Lower leg skin (tissue), 3 donors: ENCODE measurements at regions not wholly inside any gene's neighbourhood (a gene's known extent, or its start where the extent isn't known, plus 50 kb on each side); places are given as distances from the start of the nearest gene placed in this dataset.

ENCODE experiments used
- POLR2A ChIP-seq, 2 donors: fragments of 450-650 bp; IDR thresholded peaks; one replicate each; pipeline ENCODE4 v1.6.1; 2016 to 2017; ENCODE audit warnings: antibody characterized with exemption in 2 of 2, mild to moderate bottlenecking in 1 of 2, moderate library complexity in 1 of 2
- TF ChIP-seq, protein P1 (sequence below), 3 donors: fragments of 450-650 bp; IDR thresholded peaks; one replicate each; pipeline ENCODE4 v1.5.1; 2016; ENCODE audit warnings: antibody characterized with exemption in 3 of 3, mild to moderate bottlenecking in 3 of 3, moderate library complexity in 2 of 3

- TF ChIP-seq POLR2A (IDR thresholded peaks at IDR 0.05), result no peak
- TF ChIP-seq, protein P1, sequence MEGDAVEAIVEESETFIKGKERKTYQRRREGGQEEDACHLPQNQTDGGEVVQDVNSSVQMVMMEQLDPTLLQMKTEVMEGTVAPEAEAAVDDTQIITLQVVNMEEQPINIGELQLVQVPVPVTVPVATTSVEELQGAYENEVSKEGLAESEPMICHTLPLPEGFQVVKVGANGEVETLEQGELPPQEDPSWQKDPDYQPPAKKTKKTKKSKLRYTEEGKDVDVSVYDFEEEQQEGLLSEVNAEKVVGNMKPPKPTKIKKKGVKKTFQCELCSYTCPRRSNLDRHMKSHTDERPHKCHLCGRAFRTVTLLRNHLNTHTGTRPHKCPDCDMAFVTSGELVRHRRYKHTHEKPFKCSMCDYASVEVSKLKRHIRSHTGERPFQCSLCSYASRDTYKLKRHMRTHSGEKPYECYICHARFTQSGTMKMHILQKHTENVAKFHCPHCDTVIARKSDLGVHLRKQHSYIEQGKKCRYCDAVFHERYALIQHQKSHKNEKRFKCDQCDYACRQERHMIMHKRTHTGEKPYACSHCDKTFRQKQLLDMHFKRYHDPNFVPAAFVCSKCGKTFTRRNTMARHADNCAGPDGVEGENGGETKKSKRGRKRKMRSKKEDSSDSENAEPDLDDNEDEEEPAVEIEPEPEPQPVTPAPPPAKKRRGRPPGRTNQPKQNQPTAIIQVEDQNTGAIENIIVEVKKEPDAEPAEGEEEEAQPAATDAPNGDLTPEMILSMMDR (IDR thresholded peaks at IDR 0.05), result no peak
These were observed 246.7 kb downstream of the PTPRU start for GRCh38 chr1:29482991-29483390.
